ENCODE measurements at regions not wholly inside any gene's neighbourhood (a gene's known extent, or its start where the extent isn't known, plus 50 kb on each side); places are given as distances from the start of the nearest gene placed in this dataset.

DNA sequence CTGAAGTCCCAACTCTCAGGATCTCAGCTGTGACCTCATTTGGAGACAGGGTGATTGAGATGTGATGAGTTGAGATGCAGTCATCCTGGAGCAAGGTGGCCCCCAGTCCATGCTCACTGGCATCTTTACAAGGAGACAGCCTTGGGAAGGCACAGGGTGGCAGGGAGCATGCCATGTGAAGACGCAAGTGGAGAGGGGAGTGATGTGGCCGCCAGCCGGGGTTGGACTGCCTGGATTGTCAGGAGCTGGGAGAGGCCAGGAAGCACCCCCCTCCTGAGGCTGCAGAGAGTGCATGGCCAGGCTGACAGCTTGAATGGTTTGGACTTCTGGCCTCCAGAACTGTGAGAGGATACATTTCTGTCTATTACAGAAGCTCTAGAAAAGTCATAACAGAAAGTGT lies 194.4 kb downstream of the UQCRFS1 start:
- TF ChIP-seq POLR2A (IDR thresholded peaks at IDR 0.05; ENCODE audit: extremely low read depth, insufficient read length) (no peak), CTCF (IDR thresholded peaks at IDR 0.05; ENCODE audit: low read depth, low read length) (no peak)
